ENCODE measurements at regions not wholly inside any gene's neighbourhood (a gene's known extent, or its start where the extent isn't known, plus 50 kb on each side); places are given as distances from the start of the nearest gene placed in this dataset.

GRCh38 chr18:2070631-2071030, 500.7 kb downstream of the METTL4 start:
- TF ChIP-seq CREB5 (CRISPR knock-in tag; IDR thresholded peaks at IDR 0.05; ENCODE audit: low read depth) (no peak), ZNF70 (CRISPR knock-in tag; IDR thresholded peaks at IDR 0.05) (no peak), TOX (CRISPR knock-in tag; IDR thresholded peaks at IDR 0.05; ENCODE audit: borderline replicate concordance) (no peak), GLIS3 (CRISPR knock-in tag; IDR thresholded peaks at IDR 0.05) (no peak)

Data from SK-N-SH treated with all-trans-retinoic acid at 6 μM for 48 hours (cell line).